Lower leg skin (tissue), 4 donors: ENCODE measurements at regions not wholly inside any gene's neighbourhood (a gene's known extent, or its start where the extent isn't known, plus 50 kb on each side); places are given as distances from the start of the nearest gene placed in this dataset.

Experiments used
- DNase-seq, 2 donors: peaks; one replicate each; pipeline ENCODE4 v3.0.0-alpha.2; 2019; ENCODE audit warnings: low spot score in 2 of 2
- H3K4me3 ChIP-seq: fragments of 200-600 bp; sonication (generic); 2 replicates; pipeline ENCODE4 v1.5.1; 2017; ENCODE audit warnings: mild to moderate bottlenecking, low read depth; ENCODE audit not compliant: poor library complexity, severe bottlenecking
- POLR2A ChIP-seq, 2 donors: fragments of 450-650 bp; IDR thresholded peaks; one replicate each; pipeline ENCODE4 v1.6.1; 2016 to 2017; ENCODE audit warnings: antibody characterized with exemption in 2 of 2, mild to moderate bottlenecking in 1 of 2, moderate library complexity in 1 of 2
- WGBS, 2 donors: methylation state at CpG; one replicate each; pipeline ENCODE4 v1.1.5; 2018; 5-methylcytosine and 5-hydroxymethylcytosine counted together
- intact Hi-C: fragments of 100-400 bp; cut with DNase I; formaldehyde crosslinking; loops from one replicate; pipeline ENCODE4 v1.15.0; 2023; ENCODE audit warnings: low total_unique reads
- TF ChIP-seq, protein P1 (sequence below), 3 donors: fragments of 450-650 bp; IDR thresholded peaks; one replicate each; pipeline ENCODE4 v1.5.1; 2016; ENCODE audit warnings: antibody characterized with exemption in 3 of 3, mild to moderate bottlenecking in 3 of 3, moderate library complexity in 2 of 3

DNA sequence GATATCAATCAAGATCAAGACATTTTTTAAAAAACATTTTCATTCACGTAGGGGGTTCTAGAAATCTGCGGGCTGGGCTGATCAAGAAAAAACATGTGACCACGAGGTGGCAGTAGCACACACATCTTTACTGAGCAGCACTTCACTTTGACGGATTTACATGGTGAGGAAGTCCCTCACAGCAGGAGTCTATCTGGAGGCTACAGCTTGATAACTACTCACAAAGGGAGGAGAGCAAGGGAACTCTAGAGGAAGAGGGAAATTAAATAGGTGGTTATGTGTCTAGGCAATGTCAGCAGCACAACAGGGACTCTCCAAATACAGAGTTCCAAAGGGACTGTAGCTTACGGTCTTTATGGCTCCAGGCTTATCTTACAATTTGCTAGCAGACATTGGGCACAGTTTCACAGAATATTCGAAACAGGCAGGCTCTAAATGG lies 248.1 kb downstream of the DPY19L2 start:
- DNase-seq: no peak
- no peak overlapping the region for H3K4me3 ChIP-seq
- no peak for TF ChIP-seq POLR2A (IDR thresholded peaks at IDR 0.05)
- TF ChIP-seq, protein P1, sequence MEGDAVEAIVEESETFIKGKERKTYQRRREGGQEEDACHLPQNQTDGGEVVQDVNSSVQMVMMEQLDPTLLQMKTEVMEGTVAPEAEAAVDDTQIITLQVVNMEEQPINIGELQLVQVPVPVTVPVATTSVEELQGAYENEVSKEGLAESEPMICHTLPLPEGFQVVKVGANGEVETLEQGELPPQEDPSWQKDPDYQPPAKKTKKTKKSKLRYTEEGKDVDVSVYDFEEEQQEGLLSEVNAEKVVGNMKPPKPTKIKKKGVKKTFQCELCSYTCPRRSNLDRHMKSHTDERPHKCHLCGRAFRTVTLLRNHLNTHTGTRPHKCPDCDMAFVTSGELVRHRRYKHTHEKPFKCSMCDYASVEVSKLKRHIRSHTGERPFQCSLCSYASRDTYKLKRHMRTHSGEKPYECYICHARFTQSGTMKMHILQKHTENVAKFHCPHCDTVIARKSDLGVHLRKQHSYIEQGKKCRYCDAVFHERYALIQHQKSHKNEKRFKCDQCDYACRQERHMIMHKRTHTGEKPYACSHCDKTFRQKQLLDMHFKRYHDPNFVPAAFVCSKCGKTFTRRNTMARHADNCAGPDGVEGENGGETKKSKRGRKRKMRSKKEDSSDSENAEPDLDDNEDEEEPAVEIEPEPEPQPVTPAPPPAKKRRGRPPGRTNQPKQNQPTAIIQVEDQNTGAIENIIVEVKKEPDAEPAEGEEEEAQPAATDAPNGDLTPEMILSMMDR (IDR thresholded peaks at IDR 0.05): no peak
- intact Hi-C loops: no loop called here
- WGBS, 2 donors: 31 to 34% methylated on average over 6 of the region's 6 CpGs

DNA sequence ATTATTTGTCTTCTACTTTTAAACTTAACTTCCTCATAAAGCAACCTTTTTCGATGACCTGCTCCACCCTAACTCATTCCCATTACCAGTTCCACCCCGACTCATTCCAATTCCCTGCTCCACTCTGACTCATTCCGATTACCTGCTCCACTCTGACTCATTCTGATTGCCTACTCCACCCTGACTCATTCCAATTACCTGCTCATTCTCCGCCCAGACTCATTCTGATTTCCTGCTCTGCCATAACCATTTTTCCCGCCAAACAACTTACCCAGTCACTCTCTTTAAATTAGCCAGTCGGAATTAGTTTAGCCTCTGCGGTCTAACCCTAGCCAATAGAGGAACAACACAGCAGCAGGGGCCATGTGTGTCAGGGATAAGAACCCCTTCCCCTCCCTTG lies 249.1 kb downstream of the DPY19L2 start:
- no peak overlapping the region for H3K4me3 ChIP-seq
- intact Hi-C loops: no loop called here
- WGBS, 2 donors: 92 to 93% methylated on average over 7 of the region's 7 CpGs
- TF ChIP-seq, protein P1 (IDR thresholded peaks at IDR 0.05): no peak
- no peak for TF ChIP-seq POLR2A (IDR thresholded peaks at IDR 0.05)
- no peak for DNase-seq

DNA sequence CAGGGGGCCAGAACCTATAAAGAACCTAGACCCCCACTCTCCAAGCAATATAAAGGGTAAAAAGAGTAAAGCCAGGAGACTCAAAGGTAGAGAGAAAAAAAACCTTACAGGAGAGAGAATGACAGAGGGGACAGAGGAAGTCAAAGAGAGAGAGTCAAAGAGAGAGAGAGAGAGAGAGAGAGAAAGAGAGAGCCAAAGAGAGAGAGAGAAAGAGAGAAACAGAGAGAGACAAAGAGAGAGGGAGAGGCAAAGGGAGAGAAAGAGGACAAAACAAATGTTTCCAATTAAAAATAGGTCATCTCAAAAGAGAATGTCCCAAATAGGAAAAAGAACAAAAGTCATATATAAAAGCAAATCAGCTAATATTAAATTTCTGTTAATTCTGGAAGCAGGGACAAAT lies 251.5 kb downstream of the DPY19L2 start:
- no peak overlapping the region for H3K4me3 ChIP-seq
- TF ChIP-seq POLR2A (IDR thresholded peaks at IDR 0.05): no peak
- TF ChIP-seq, protein P1 (IDR thresholded peaks at IDR 0.05): no peak
- intact Hi-C loops: no loop called here
- DNase-seq: no peak

DNA sequence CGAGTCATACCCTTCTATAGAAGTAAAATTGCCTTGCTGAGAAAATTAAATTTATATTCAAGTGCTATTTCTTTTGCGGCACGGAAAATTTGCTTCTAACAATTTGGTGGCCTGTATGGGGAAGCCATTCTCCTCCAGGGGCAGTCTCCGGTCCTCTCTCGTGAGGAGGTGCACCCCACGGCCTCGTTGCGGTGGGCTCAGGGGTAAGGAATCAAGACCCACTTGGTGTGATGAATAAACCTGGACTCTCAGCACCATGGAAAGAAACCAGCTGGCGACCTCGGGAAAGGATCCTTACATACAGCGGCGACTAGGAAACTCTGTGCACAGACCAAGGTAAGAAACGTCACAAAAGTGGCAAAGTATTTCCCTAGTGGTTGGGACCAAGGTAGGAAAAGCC lies 252.9 kb downstream of the DPY19L2 start:
- no peak for DNase-seq
- H3K4me3 ChIP-seq: no peak overlapping the region
- WGBS, 2 donors: 92 to 93% methylated on average over 13 of the region's 13 CpGs
- intact Hi-C loops: no loop called here
- no peak for TF ChIP-seq POLR2A (IDR thresholded peaks at IDR 0.05)
- TF ChIP-seq, protein P1 (IDR thresholded peaks at IDR 0.05): no peak

DNA sequence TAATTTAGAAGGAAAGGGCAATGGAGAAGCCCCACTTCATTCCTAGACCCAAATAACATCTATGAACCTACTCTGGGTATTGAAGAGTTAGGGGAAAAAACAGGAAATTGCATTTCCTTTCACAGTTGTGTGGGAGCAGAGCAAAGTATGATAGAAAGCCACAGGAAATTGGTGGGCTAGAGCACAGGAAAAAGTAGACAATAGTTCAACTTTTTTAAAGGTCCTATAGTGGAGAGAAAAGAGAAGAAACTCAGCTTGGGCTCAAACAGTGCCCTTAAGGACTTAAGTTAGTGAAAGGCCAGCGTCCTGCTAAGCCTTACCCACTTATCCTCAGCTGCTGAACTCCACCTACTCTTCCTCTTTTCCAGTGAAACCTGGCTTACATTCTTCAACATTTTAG lies 258.1 kb downstream of the DPY19L2 start:
- intact Hi-C loops: no loop called here
- no peak for TF ChIP-seq POLR2A (IDR thresholded peaks at IDR 0.05)
- TF ChIP-seq, protein P1 (IDR thresholded peaks at IDR 0.05): no peak
- 47 to 58% methylated on average over 1 of the region's 1 CpG for WGBS, 2 donors
- no peak for DNase-seq
- no peak overlapping the region for H3K4me3 ChIP-seq

DNA sequence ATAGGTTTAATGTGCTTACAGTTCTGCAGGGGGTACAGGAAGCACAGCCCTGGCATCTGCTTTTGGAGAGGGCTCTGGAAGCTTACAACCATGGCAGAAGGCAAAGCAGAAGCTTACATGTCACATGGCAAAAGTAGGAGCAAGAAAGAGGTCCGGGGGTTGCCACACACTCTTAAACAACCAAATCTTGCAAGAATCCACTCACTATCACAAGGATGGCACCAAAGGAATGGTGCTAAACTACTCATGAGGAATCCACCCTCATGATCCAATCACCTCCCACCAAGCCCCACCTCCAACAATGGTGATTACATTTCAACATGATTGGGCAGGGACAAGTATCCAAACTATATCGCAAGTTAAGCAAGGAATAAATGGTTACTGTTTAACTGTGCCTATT lies 255.8 kb upstream of the AVPR1A start:
- WGBS, 2 donors: 90 to 96% methylated on average over 2 of the region's 2 CpGs
- no peak overlapping the region for H3K4me3 ChIP-seq
- TF ChIP-seq, protein P1 (IDR thresholded peaks at IDR 0.05): no peak
- TF ChIP-seq POLR2A (IDR thresholded peaks at IDR 0.05): no peak
- no peak for DNase-seq
- intact Hi-C loops: no loop called here
